Amygdala (tissue), 56 donors: ENCODE measurements at regions not wholly inside any gene's neighbourhood (a gene's known extent, or its start where the extent isn't known, plus 50 kb on each side); places are given as distances from the start of the nearest gene placed in this dataset.
"Not testable (repeated sequence)": the region's sequence is repeated elsewhere in the genome, so short reads cannot be mapped to it uniquely, and the experiment has no call there.

Source experiments
- DNase-seq, 56 donors: peaks; one replicate each; lab custom pipeline; 2025; lab: John Stamatoyannopoulos, UW

DNA sequence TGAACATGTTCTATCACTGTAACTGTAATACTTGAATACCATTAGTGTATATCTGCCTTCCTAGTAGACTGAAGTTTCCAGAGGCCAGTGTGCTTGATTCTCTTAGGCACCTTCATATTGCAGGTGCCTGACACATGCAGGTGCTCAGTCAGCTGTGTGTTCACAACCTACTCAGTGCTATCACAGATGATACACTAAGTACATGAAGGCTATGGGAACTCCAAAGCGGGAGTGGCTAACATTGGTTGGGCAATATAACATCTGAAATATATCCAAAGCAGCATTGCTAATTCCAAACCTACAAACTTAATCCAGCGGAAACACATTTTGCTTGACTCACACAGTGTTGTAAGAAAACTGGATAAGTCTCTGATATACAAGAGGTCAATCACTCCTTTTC lies 539.3 kb upstream of the ISX start:
- DNase-seq: no peak

DNA sequence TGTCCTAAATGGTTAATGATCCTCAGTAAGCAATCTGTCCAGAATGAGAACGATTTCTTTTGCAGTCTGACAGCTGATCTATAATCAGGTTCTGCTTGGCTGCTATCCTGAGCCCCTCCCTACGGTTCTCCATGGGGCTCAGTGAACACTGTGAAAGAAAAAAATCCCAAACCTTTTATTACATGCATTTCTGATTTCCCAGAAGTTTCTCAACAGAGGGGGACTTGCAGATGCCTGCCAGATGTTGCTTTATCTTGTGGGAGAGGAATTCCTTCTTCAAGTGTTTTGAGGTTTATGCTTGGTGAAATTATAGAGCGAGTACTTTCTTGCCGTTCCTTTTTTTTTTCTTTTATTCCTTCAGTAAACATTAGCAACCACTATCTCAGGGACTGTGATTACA lies 531.9 kb upstream of the ISX start:
- DNase-seq: no peak

DNA sequence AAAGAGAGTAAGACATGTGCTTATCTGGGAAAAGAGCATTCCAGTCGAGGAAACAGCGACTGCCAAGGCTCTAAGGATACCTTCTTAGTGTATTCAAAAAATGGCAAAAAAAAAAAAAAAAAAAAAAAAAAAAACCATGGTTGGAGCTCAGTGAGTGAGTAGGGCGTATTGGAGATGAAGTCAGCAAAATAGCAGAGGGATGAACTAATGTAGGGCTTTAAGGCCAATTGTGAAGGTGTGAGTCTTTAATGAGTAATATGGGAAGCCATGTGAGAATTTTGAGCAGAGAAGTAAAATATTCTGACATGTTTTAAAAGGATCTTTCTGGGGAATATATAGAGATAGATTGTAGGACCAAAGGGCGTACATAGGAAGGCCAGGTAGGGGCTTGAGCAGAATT lies 498.6 kb upstream of the ISX start:
- no peak for DNase-seq

DNA sequence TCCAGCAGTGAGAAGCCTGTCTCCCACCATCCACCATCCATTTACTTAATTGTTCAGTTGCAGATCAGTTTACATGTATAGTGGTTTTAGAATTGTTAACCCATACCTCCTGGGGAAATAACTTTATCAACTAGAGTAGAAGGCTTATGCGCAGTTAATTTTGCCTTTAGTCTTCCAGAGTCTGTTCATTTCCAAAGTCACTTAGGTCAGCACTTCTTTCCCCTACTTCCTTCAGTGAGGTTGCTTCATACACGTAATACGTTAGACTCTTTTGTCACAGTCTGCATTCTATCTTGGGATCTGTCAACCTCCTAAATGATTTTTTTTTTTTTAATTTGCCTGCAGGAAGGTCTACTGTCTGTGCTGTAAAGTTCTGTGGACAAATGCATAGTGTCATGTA lies 495.6 kb upstream of the ISX start:
- no peak for DNase-seq

DNA sequence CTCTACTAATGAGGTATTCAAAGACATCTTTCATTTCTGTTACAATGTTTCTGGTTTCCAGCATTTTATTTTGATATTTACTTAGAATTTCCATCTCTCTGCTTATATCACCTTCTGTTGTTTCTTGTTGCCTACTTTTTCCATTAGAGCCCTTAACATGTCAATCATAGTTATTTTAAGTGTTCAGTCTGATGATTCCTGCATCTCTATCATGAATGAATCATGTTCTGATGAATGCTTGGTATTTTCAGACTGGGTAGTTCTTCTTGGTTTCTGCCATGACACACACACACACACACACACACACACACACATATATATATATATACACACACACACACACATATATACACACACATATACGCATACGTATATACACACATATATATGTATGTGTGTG lies 486.4 kb upstream of the ISX start:
- DNase-seq: no peak

DNA sequence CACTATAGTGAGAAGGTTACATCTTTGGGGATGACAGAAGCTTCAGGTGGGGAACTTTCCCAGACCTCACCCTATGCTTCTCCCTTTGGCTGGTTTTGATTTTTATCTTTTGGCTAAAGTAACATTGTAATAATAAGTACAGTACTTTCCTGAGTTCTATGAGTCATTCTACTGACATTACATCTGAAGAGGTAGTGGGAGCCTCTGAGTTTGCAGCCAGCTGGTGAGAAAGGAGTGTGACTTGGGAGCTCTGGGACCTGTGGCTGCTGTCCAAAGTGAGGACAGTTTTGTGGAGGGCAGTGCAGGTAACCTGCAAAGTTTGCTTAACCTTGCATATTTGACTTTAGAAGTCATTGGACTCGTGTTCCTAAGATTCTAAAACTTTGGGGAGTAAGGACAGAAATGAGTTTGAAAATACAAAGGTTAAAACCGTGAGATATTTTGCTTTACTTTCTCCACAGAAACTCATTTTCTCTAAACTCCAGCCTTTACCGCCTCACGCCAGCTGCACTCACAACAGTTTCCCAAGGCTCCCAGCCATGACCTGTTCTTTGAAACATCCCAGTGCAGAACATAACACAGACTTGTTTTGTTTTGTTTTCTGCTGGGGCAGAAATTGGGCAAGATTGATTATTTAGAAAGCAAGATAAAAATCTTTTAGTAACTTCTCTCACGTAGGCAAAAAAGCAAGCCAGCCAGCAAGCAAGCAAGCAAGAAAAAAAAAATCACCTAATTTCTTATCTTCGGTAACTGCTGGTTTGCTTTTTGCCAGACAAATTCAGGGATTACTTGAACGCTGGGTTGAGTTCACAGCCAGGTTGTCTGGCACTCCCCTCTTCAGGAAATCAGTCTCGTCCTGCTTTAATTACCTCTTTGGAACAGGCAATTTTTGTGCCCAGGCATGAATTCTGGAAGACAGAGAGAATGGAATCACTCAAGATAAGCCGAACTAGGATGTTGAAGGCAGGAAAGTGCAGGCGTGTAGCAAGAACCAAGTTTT lies 478.3 kb upstream of the ISX start:
- no peak for DNase-seq

DNA sequence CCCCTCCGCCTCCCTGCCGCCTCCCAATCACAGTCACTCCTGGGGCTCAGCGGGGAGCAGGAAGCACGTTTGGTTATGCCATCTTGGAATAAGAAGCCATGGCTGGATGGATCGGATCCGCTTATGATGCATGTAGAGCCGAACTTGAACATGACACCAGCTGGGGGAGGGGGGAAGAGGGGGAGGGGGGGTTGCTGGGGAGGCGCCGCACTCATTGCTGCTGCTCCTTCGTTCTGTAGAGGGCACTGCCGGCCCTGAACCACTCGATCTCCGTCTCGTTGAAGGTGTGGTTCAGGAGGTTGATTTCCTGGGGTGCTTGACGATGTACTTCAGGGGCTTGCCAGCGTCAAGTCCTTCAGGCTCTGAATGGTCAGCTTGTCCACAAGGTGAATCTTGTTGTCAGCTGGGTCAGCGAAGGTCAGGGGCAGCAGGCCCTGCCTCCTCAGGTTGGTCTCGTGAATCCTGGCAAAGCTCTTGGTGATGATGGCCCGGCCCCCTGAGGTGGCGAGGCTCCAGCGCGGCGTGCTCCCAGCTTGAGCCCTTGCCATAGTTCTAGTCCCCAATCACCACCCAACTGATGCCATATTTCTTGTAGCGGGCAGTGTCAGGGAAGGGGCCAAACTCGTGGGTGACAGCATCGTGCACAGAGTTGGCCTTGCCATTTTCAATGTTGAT lies 476.9 kb upstream of the ISX start:
- DNase-seq: no peak

DNA sequence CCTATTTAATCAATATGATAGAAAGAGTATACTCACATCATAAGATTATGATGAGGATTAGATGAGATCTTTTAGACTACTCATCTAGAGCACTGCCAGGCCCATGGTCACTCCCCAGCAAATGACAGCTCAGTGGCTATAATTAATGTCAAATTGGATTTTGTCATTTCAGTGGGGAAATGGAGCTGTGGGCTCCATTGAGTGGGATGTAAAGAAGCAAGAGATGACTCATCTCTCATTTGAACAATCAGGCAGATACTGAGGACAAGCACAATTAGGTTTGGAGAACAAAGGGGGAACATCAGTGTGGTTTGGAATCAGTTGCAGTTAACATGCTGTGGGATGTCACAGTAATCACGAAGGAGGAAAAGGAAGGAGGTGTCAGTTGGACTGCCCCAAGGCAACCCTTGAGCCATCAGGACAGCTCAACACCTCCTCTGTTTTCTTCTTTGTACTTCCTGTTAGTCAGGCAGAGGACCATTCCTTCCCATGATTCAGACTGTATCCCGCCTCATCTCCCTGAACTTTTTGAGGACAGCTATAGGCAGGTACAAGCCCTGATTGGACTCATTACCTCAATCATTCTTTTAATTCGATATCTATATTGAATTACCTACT lies 473.7 kb upstream of the ISX start:
- DNase-seq: no peak

DNA sequence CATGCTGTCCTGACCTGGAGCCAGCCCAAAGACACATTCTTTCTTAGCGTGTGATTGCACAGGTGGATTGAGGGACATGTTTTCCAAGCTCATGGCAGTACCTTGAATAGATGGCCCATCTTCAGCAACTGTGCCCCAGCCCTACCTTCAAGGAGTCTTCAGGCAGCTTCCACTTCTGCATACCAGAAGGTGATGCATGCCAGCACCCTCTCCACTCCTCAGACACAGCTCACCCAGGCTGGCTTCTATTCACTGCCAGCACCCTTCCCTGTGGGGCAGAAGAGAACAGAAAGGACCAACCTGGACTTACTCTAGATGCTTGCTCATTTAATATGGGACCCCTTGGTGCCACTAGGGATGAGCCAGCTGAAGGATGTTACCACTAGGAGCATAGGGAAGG lies 466.4 kb upstream of the ISX start:
- no peak for DNase-seq

DNA sequence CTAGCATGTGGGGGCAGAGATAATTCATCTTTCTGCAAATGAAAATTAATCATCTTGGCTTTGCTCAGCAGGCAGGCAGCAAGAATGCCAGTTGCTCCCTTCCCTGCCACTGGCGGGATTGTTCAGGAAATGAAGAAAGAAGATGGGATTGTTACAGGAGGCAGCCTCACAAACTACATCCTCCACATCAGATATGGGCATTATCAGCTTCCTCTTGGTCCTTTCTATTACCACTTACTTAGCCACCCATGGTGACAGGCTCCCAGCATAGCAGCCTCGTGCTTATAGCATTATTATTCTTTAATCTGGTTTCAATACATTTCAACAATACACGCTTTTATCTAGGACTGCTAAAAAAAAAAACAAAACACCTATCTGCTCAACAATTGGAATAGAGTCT lies 461.6 kb upstream of the ISX start:
- DNase-seq: no peak

DNA sequence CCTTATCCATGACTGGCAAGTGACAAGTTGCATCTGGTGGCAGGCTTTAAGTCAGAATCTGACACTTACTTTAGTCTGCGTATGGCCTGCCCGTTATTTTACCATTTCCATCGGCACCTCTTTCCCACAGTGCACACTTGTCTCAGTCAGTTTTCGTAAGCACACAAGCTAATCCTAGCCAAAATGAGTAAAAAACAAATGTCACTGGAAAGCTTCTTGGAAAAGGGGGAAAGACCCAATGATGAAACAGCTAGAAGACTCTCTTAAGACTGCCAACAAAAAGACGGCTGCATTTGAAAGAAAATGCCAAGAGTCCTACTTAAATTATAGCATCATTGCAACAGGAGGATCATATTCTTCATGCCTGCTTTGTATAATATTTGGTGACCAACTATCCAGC lies 457.9 kb upstream of the ISX start:
- no peak for DNase-seq

DNA sequence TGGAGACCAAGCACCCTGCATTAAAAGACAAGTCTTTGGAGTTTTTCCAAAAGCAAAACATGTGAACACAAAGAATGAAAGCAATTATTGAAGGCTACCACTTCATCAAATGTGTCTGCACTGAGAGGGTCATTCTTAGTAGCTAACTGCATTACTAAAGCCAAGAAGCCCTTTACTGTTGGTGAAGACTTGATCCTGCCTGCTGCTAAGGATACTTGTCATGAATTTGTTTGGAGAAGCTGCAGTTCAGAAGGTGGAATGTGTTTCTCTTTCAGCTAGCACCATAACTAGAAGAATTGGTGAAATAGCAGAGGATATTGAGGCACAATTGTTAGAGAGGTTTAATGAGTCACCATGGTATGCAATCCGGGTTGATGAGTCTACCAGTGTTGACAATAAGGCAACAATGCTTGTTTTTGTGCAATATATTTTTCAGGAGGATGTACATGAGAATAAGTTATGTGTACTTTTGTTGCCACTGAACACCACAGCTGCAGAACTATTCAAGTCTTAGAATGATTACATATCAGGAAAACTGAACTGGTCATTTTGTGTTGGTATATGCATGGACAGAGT lies 457.3 kb upstream of the ISX start:
- DNase-seq: no peak

DNA sequence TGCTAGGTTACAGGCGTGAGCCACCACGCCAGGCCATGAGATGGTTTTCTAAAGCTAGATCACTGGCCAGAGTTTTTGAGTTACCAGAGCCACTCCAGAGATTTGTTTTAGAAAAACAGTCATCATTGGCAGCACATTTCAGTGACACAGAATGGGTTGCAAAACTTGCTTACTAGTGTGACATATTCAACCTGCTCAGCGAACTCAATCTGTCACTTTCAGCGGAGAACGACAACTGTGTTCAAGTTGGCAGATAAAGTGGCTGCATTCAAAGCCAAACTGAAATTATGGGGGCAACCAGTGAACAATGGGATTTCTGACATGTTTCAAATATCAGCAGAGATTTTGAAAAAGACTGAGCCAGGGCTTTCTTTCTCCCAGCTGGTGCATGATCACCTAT lies 456.3 kb upstream of the ISX start:
- DNase-seq: no peak

DNA sequence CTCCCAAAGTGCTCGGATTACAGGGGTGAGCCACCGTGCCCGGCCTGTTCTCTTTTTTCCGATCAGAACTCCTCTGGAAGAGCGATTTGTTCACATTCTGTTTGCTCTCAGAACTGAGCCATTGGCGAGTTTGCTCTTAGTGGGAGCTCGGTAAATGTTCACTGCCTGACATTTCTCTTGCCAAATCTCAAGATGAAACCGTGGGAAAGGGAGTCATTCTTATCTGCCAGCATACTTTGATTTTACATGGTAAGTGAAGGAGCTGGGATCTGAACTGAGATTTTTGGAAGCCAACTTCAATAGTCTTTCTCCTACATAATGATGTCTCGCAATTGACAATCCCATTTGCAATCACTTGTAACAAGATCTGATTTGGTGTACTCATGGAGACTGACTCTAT lies 445.8 kb upstream of the ISX start:
- DNase-seq: no peak

DNA sequence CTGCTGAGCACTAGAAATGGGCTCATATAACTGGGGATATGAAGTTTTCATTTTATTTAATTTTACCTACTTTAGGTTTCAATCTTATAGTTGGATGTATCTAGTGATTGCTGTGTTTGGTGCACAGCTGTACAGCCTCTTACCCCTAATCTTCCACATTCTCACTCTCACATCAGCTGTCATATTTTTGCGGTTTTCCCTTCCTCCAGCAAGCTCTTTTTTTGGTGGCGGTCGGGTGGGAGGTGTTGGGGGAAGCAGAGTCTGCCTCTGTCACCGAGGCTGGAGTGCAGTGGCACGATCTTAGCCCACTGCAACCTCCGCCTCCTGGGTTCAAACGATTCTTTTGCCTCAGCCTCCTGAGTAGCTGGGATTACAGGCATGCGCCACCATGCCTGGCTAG lies 445.1 kb upstream of the ISX start:
- DNase-seq: no peak

DNA sequence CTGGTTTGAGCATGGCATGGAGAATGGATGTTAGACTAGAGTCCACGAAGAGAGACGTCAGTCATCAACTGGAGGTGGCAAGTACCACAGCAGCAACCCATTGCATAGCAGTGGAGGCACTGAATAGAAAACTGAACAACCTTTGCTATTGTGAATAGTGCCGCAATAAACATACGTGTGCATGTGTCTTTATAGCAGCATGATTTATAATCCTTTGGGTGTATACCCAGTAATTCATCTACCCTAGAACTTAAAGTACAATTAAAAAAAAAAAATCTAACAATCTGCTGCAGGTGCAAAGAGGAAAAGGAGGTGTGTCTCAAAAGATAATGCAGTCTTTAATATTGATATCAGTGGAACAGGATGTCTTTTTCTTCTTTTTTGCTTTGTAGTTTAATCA lies 443.4 kb upstream of the ISX start:
- DNase-seq: no peak

DNA sequence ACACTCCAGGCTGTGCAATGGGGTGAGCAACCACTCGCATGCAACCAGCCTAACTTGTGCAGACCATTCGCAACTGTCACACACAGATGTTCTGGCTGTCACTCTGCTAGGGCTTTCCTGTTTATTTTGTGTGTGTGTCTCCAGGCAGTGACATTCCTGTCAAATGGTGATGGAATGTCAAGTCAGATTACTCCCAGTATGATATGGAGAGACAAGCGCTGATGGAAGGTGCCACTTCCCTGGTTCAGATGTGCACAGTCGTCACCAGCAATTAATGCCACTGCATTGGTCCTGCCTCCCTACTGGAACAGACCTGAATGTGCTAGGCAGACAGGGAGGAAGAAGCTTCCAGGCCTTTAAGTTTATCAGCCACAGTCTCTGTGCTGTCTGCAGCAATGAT lies 442.4 kb upstream of the ISX start:
- no peak for DNase-seq

DNA sequence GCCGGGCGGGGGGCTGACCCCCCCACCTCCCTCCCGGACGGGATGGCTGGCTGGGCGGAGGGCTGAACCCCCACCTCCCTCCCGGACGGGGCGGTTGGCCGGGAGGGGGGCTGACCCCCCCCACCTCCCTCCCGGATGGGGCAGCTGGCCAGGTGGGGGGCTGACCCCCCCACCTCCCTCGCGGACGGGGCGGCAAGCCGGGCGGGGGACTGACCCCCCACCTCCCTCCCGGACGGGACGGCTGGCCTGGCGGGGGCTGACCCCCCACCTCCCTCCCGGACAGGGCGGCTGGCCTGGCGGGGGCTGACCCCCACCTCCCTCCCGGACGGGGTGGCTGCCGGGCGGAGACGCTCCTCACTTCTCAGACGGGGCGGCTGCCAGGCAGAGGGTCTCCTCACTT lies 440.1 kb upstream of the ISX start:
- not testable (repeated sequence) for DNase-seq

DNA sequence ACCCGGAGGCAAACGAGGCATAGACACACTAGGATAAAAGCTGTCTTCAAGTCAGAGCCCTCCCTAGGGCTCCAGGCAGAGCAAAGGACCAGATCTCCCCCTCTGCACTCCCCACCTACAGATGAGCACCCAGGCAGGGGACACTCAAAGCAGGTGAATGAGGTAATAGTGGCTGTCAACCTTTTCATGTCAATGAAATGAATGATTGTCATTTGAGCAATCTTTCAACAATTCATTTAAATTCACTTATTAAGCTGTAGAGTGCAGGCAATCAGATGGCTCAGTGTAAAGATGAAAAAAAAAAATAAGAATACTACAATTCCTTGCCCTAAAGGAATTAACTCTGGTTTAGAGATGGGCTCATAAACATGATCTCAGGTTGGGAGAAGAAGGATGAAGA lies 427.8 kb upstream of the ISX start:
- DNase-seq: no peak

DNA sequence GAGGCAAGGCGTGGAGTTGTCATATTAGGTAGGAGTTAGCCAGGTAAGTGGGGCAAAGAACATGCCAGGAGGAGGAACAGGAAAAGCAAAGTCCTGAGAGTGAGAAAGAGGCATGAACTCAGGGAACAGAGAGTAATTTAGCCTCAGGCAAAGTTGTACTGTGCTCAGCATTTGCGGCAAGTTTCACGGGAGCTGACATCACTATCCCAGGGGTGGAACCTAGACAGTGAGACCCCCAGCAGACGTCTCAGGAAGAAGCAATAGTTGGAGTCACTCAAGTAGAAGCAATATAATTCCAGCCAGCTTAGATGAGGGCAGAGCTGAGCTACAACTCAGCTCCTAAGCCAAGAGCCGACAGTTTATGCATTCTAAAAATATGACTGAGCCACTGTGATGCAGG lies 426.0 kb upstream of the ISX start:
- no peak for DNase-seq

DNA sequence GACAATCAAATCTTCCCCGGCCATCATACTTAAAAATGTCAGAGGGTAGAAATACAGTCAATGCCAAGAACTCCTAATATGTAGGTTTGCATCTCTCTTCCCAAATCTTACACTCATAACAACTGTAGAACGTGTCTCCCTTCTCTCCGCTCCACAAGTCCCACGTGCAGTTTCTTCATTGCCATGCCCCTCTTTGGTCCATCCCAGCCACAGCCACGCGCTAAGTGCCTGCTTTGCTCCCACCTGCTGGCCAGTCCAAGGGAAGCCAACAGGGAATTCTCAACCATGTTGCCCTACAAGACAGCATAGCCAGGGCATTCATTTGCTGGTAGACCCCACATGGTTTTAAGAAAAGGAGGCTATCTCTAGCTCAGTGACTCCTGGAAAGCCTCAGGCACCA lies 420.6 kb upstream of the ISX start:
- no peak for DNase-seq
